GM12878 (cell line): ENCODE measurements at regions not wholly inside any gene's neighbourhood (a gene's known extent, or its start where the extent isn't known, plus 50 kb on each side); places are given as distances from the start of the nearest gene placed in this dataset.

Source experiments
- ATAC-seq: fragments of 200-7000 bp; cut with Tn5 transposase; 3 replicates; pipeline ENCODE4 v1.9.1; 2020; ENCODE audit warnings: mild to moderate bottlenecking, moderate library complexity
- BruUV-seq: library from RNA; stranded (reverse); fragments of 400-500 nt; replicated peaks from 2 replicates; lab custom pipeline; 2021; lab: Mats Ljungman, UMichigan
- CTCF ChIA-PET: fragments of 300-600 bp; sonication (Branson Sonifier 250); formaldehyde crosslinking; extraction: SDS; loops from one replicate; lab custom pipeline; 2021; ENCODE audit warnings: inconsistent platforms; lab: Yijun Ruan, JAX
- POLR2A ChIA-PET: fragments of 350-600 bp; formaldehyde crosslinking; extraction: SDS; loops from one replicate; lab custom pipeline; 2021; ENCODE audit warnings: inconsistent platforms; lab: Charles Lee
- RAD21 ChIA-PET: fragments of 300-600 bp; sonication (Branson Sonifier 250); formaldehyde crosslinking; loops from one replicate; lab custom pipeline; 2023; ENCODE audit warnings: antibody characterized with exemption; ENCODE audit not compliant: unreplicated experiment; lab: Charles Lee
- SMC1A ChIA-PET: fragments of 300-600 bp; sonication (Branson Sonifier 250); formaldehyde crosslinking; loops from one replicate; lab custom pipeline; 2023; ENCODE audit not compliant: unreplicated experiment, uncharacterized antibody; lab: Charles Lee
- DNase-seq: peaks from one replicate; pipeline ENCODE4 v3.0.0-alpha.2; 2011; ENCODE audit warnings: low read depth, low spot score
- FAIRE-seq: peaks from 3 replicates; lab custom pipeline; 2011; peaks lifted over from hg19 to GRCh38; lab: Jason Lieb, UNC
- H2AFZ ChIP-seq: 2 replicates; pipeline ENCODE4 v1.6.0; 2011; ENCODE audit warnings: low read depth, low read length, control low read depth; ENCODE audit not compliant: control insufficient read depth
- H3K27ac ChIP-seq: 2 replicates; pipeline ENCODE4 v1.5.1; 2011; ENCODE audit warnings: control low read depth; ENCODE audit not compliant: control insufficient read depth, insufficient read depth
- H3K27me3 ChIP-seq, 2 experiments: replicated peaks in 1 of 2; 2 replicates each; pipeline versions ENCODE4 v1.6.0 to v1.6.1; 2011; ENCODE audit warnings: low read length in 1 of 2; ENCODE audit not compliant: control insufficient read depth in 2 of 2, insufficient read depth in 2 of 2
- H3K36me3 ChIP-seq, 2 experiments: 2 replicates each; pipeline ENCODE4 v1.5.1; 2011; ENCODE audit warnings: low read length in 1 of 2; ENCODE audit not compliant: control insufficient read depth in 2 of 2, insufficient read depth in 2 of 2
- H3K4me1 ChIP-seq: 2 replicates; pipeline ENCODE4 v1.6.1; 2011; ENCODE audit warnings: mild to moderate bottlenecking, low read length, moderate library complexity, mixed read lengths; ENCODE audit not compliant: control insufficient read depth, insufficient read depth
- H3K4me2 ChIP-seq: 2 replicates; pipeline ENCODE4 v1.6.0; 2011; ENCODE audit warnings: control low read depth; ENCODE audit not compliant: control insufficient read depth, insufficient read depth
- H3K4me3 ChIP-seq: fragments of 200-600 bp; sonication (generic); 2 replicates; pipeline ENCODE4 v1.5.1; 2016
- H3K79me2 ChIP-seq: 2 replicates; pipeline ENCODE4 v1.6.0; 2011; ENCODE audit warnings: low read length; ENCODE audit not compliant: control insufficient read depth, insufficient read depth
- H3K9ac ChIP-seq: 2 replicates; pipeline ENCODE4 v1.8.0; 2011; ENCODE audit warnings: low read length, control low read depth, mixed read lengths; ENCODE audit not compliant: control insufficient read depth, insufficient read depth
- H3K9me3 ChIP-seq: replicated peaks from 3 replicates; pipeline ENCODE4 v1.5.1; 2011; ENCODE audit warnings: mild to moderate bottlenecking, low read length; ENCODE audit not compliant: control insufficient read depth, insufficient read depth
- H4K20me1 ChIP-seq: 2 replicates; pipeline ENCODE4 v1.6.0; 2011; ENCODE audit not compliant: control insufficient read depth, insufficient read depth
- CTCF ChIP-seq, 3 experiments: IDR thresholded peaks in 2 of 3; conservative IDR thresholded peaks in 1 of 3; 2 replicates each; pipeline ENCODE4 v1.5.1; 2011; ENCODE audit warnings: low read depth in 3 of 3, low read length in 3 of 3, mild to moderate bottlenecking in 3 of 3, control low read depth in 2 of 3, moderate library complexity in 2 of 3, inconsistent platforms in 1 of 3, mixed read lengths in 1 of 3; ENCODE audit not compliant: control insufficient read depth in 2 of 3, insufficient read depth in 1 of 3; ENCODE audit errors: extremely low read depth in 1 of 3
- E2F4 ChIP-seq: IDR thresholded peaks from 2 replicates; pipeline ENCODE4 v1.6.1; 2012; ENCODE audit warnings: low read depth, low read length, improper control_type of control experiment
- HDAC2 ChIP-seq: fragments of 200-600 bp; sonication (generic); IDR thresholded peaks from 2 replicates; pipeline ENCODE4 v1.6.1; 2017
- PRDM15 ChIP-seq: fragments of 450-650 bp; formaldehyde crosslinking; IDR thresholded peaks from 2 replicates; pipeline ENCODE4 v1.4.0; 2020; ENCODE audit warnings: mild to moderate bottlenecking, moderate library complexity
- RELA ChIP-seq: fragments of 450-650 bp; IDR thresholded peaks from 2 replicates; pipeline ENCODE4 v1.8.0; 2014; ENCODE audit warnings: borderline replicate concordance; ENCODE audit not compliant: partially characterized antibody
- REST ChIP-seq: IDR thresholded peaks from 2 replicates; pipeline ENCODE4 v1.6.1; 2012; ENCODE audit warnings: mild to moderate bottlenecking, low read depth, low read length
- SIX5 ChIP-seq: IDR thresholded peaks from 2 replicates; pipeline ENCODE4 v1.6.1; 2011; ENCODE audit warnings: mild to moderate bottlenecking, low read depth, low read length, moderate library complexity; ENCODE audit not compliant: severe bottlenecking
- SMC3 ChIP-seq: IDR thresholded peaks from 2 replicates; pipeline ENCODE4 v1.6.1; 2011; ENCODE audit warnings: low read length, improper control_type of control experiment, borderline replicate concordance
- SP1 ChIP-seq: IDR thresholded peaks from one replicate; pipeline ENCODE4 v1.6.1; 2011; ENCODE audit warnings: low read depth, low read length
- STAT1 ChIP-seq: fragments of 450-650 bp; conservative IDR thresholded peaks from 2 replicates; pipeline ENCODE4 v1.6.1; 2014; ENCODE audit warnings: antibody characterized with exemption, mild to moderate bottlenecking
- SUZ12 ChIP-seq: fragments of 200-600 bp; sonication (generic); IDR thresholded peaks from one replicate; pipeline ENCODE4 v1.6.1; 2018; ENCODE audit warnings: antibody characterized with exemption, mild to moderate bottlenecking; ENCODE audit not compliant: unreplicated experiment
- USF2 ChIP-seq: IDR thresholded peaks from 2 replicates; pipeline ENCODE4 v1.6.1; 2011; ENCODE audit warnings: low read depth, low read length, improper control_type of control experiment, borderline replicate concordance
- ZNF207 ChIP-seq: fragments of 450-650 bp; IDR thresholded peaks from 2 replicates; pipeline ENCODE4 v1.6.1; 2014; ENCODE audit warnings: antibody characterized with exemption, mild to moderate bottlenecking, borderline replicate concordance
- ZNF274 ChIP-seq: IDR thresholded peaks from one replicate; pipeline ENCODE4 v1.8.0; 2011; ENCODE audit not compliant: insufficient read length, insufficient read depth
- WGBS: methylation state at CpG from one replicate; pipeline ENCODE4 v1.1.6; 2016; ENCODE audit warnings: low lambda C conversion rate; ENCODE audit not compliant: insufficient replicate concordance, insufficient coverage; ENCODE audit errors: missing lambda C conversion rate; 5-methylcytosine and 5-hydroxymethylcytosine counted together
- in situ Hi-C: fragments of 300-500 bp; cut with MboI; formaldehyde crosslinking; loops from 9 replicates; pipeline ENCODE4 v1.14.3; 2018; ENCODE audit warnings: mixed read lengths
- intact Hi-C: fragments of 100-400 bp; cut with micrococcal nuclease; formaldehyde crosslinking; loops from one replicate; pipeline ENCODE4 v1.14.2; 2022; ENCODE audit not compliant: unreplicated experiment

GRCh38 chr7:131924857-131925256, 368.4 kb upstream of the PODXL start:
- peak; percentile 56 for FAIRE-seq
- RAD21 ChIA-PET: no interaction called here
- H3K4me2 ChIP-seq: 0 out of 2 replicates have a peak overlapping the region, but pooled peaks have one; percentile 25
- TF ChIP-seq PRDM15 (no peak), ZNF207 (no peak), E2F4 (no peak), CTCF (IDR thresholded peaks at IDR 0.05 in 2 of 3, conservative IDR thresholded peaks at IDR 0.05 in 1 of 3; ENCODE audit: control insufficient read depth in 2 of 3, extremely low read depth in 1 of 3, insufficient read depth in 1 of 3, low read depth in 3 of 3, low read length in 3 of 3) (no peak), SMC3 (no peak), SP1 (no peak), ZNF274 (no peak), SUZ12 (no peak), RELA (no peak), SIX5 (no peak), REST (no peak), USF2 (no peak), STAT1 (no peak), HDAC2 (no peak)

More at GRCh38 chr7:131924857-131925256, 368.4 kb upstream of the PODXL start:
- H3K27me3 ChIP-seq: no peaks in the 10 kb centered on the region
- no peaks in the 10 kb centered on the region for H3K79me2 ChIP-seq
- no peak overlapping the region for H3K27ac ChIP-seq
- ATAC-seq (no peak), DNase-seq (no peak)
- in situ Hi-C loops (no loop called here), intact Hi-C loops (no loop called here)
- no peak overlapping the region for H2AFZ ChIP-seq
- 0 out of 2 replicates have a peak, but pooled peaks cover 2% of the 10 kb centered on the region for H3K4me1 ChIP-seq
- H3K9me3 ChIP-seq: no peaks in the 10 kb centered on the region; the same call in 2 of the 3 replicates
- no peaks in the 10 kb centered on the region for H3K36me3 ChIP-seq
- ChIA-PET SMC1A (no interaction called here), POLR2A (no interaction called here), CTCF (no interaction called here)
- BruUV-seq: no TSS peak
- WGBS: 34% methylated on average over 3 of the region's 3 CpGs
- no peak overlapping the region for H3K4me3 ChIP-seq
- H3K9ac ChIP-seq: no peak overlapping the region
- H4K20me1 ChIP-seq: no peaks in the 10 kb centered on the region
